Astrocyte (in vitro differentiated cells and primary cell): ENCODE measurements at regions not wholly inside any gene's neighbourhood (a gene's known extent, or its start where the extent isn't known, plus 50 kb on each side); places are given as distances from the start of the nearest gene placed in this dataset.
"Not testable (repeated sequence)": the region's sequence is repeated elsewhere in the genome, so short reads cannot be mapped to it uniquely, and the experiment has no call there.

Experiments used
- DNase-seq: peaks from one replicate; pipeline ENCODE4 v3.0.0-alpha.2; 2010; ENCODE audit warnings: low read depth
- FAIRE-seq: peaks from 2 replicates; lab custom pipeline; 2011; peaks lifted over from hg19 to GRCh38; lab: Jason Lieb, UNC
- H2AFZ ChIP-seq: 2 replicates; pipeline ENCODE4 v1.6.0; 2012; ENCODE audit warnings: low read depth, low read length, inconsistent platforms
- H3K27ac ChIP-seq: 2 replicates; pipeline ENCODE4 v1.5.1; 2011; ENCODE audit warnings: low read depth, low read length, inconsistent platforms
- H3K27me3 ChIP-seq: 2 replicates; pipeline ENCODE4 v1.6.0; 2011; ENCODE audit warnings: low read length, inconsistent platforms; ENCODE audit not compliant: insufficient read depth
- H3K36me3 ChIP-seq: 2 replicates; pipeline ENCODE4 v1.5.1; 2011; ENCODE audit warnings: low read length, inconsistent platforms; ENCODE audit not compliant: insufficient read depth
- H3K4me1 ChIP-seq: 2 replicates; pipeline ENCODE4 v1.5.1; 2011; ENCODE audit warnings: low read length, inconsistent platforms; ENCODE audit not compliant: insufficient read depth
- H3K4me2 ChIP-seq: 2 replicates; pipeline ENCODE4 v1.6.0; 2012; ENCODE audit warnings: low read length, inconsistent platforms
- H3K4me3 ChIP-seq: 2 replicates; pipeline ENCODE4 v1.5.1; 2011; ENCODE audit warnings: low read depth, mild to moderate bottlenecking, low read length, inconsistent platforms; ENCODE audit not compliant: insufficient read depth
- H3K79me2 ChIP-seq: 2 replicates; pipeline ENCODE4 v1.6.0; 2012; ENCODE audit warnings: mild to moderate bottlenecking, low read length, inconsistent platforms; ENCODE audit not compliant: insufficient read depth
- H3K9ac ChIP-seq: 2 replicates; pipeline ENCODE4 v1.6.0; 2012; ENCODE audit warnings: mild to moderate bottlenecking, low read length, inconsistent platforms
- H3K9me3 ChIP-seq: 2 replicates; pipeline ENCODE4 v1.5.1; 2012; ENCODE audit warnings: low read depth, mild to moderate bottlenecking, low read length, inconsistent platforms; ENCODE audit not compliant: insufficient read depth
- H4K20me1 ChIP-seq: 2 replicates; pipeline ENCODE4 v1.6.0; 2012; ENCODE audit warnings: low read length, inconsistent platforms; ENCODE audit not compliant: insufficient read depth
- H3K27ac Mint-ChIP-seq: one replicate; pipeline ENCODE4 v1.8.0; 2021; ENCODE audit warnings: mild to moderate bottlenecking, mixed read lengths; ENCODE audit not compliant: unreplicated experiment
- H3K27me3 Mint-ChIP-seq: one replicate; pipeline ENCODE4 v1.8.0; 2021; ENCODE audit warnings: low read depth, mixed read lengths; ENCODE audit not compliant: unreplicated experiment
- H3K36me3 Mint-ChIP-seq: one replicate; pipeline ENCODE4 v1.8.0; 2021; ENCODE audit warnings: low read depth, mixed read lengths; ENCODE audit not compliant: unreplicated experiment
- H3K4me1 Mint-ChIP-seq: one replicate; pipeline ENCODE4 v1.8.0; 2021; ENCODE audit warnings: low read depth, mixed read lengths; ENCODE audit not compliant: unreplicated experiment
- H3K4me3 Mint-ChIP-seq: one replicate; pipeline ENCODE4 v1.8.0; 2021; ENCODE audit warnings: mild to moderate bottlenecking, moderate library complexity, mixed read lengths; ENCODE audit not compliant: unreplicated experiment
- H3K9me3 Mint-ChIP-seq: one replicate; pipeline ENCODE4 v1.8.0; 2021; ENCODE audit warnings: mild to moderate bottlenecking, mixed read lengths; ENCODE audit not compliant: unreplicated experiment
- CTCF ChIP-seq: IDR thresholded peaks from 2 replicates; pipeline ENCODE4 v1.5.1; 2011; ENCODE audit warnings: low read depth, mild to moderate bottlenecking, inconsistent platforms, low read length, moderate library complexity; ENCODE audit not compliant: insufficient read depth
- EZH2 ChIP-seq: IDR thresholded peaks from 2 replicates; pipeline ENCODE4 v1.6.1; 2012; ENCODE audit warnings: mild to moderate bottlenecking, low read length, inconsistent platforms; ENCODE audit not compliant: insufficient read depth

DNA sequence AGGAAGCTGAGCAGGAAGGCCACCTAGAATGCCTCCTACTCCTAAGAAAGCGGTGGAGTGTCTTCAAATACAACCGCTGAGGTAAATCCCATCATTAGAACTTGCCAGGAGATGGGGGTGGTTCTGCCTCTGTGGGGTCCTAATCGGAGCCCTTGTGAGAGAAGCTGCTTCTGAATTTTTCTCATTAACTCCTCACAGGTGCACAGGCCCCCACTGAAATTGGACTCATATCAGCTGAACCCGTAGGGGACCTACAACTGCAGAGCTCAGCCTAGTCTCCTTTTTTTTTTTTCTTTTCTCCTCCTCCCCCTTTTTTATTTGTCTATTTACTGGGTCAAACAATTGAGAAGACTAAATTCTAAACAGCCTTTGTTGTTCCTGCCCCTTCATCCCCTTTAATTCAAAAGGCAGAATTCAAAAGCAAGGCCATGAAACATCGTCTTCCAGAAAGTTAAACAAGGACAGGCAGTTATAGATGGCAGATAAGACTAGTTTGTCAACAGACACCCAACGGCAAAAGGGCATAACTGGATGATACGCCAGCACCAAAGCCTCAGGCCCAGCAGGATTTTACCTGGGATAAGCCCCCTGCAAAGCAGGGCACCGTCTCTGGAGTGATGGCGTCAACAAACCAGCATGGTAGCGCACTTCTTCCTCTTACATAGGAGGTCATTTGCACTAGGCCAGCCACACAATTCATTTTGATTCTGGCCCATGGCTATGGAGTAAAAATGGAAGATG, 213.7 kb upstream of the HES1 start:
- H3K36me3 ChIP-seq, result no peaks in the 10 kb centered on the region
- TF ChIP-seq CTCF (no peak), EZH2 (no peak)
- Mint-ChIP-seq H3K4me1 (no peaks in the 10 kb centered on the region), H3K27me3 (peaks cover 61% of the 10 kb centered on the region), H3K4me3 (no peak overlapping the region), H3K9me3 (peaks cover 40% of the 10 kb centered on the region), H3K27ac (no peak overlapping the region), H3K36me3 (peaks cover 2% of the 10 kb centered on the region)
- peaks cover 12% of the 10 kb centered on the region for H3K9me3 ChIP-seq
- no peaks in the 10 kb centered on the region for H3K79me2 ChIP-seq
- DNase-seq, result no peak
- peaks cover 15% of the 10 kb centered on the region for H3K27me3 ChIP-seq
- H2AFZ ChIP-seq, result no peak overlapping the region
- H3K4me1 ChIP-seq, result no peaks in the 10 kb centered on the region
- FAIRE-seq, result no peak
- H3K27ac ChIP-seq, result no peak overlapping the region
- no peak overlapping the region for H3K4me3 ChIP-seq
- H4K20me1 ChIP-seq, result no peaks in the 10 kb centered on the region
- H3K9ac ChIP-seq, result no peak overlapping the region
- no peak overlapping the region for H3K4me2 ChIP-seq

DNA sequence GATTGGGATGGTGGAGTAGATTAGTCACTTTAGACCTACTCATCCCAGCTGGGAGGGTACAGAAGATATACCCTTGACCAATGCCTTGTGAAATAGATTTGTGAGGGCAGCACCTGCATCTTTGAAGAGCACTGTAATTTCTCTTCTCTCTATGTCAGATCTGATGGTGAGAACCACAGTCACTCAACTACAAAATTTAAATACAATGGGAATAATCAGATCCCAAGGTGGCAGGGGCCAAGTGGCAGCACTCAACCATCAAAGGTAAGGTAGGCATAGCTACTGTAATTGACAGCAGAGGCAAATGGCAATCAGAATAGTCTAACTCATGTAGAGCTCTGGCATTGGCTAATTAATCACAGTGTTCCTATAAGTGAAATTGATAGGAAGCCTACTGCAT, 212.0 kb upstream of the HES1 start:
- not testable (repeated sequence) for H2AFZ ChIP-seq, H3K4me3 Mint-ChIP-seq, H3K36me3 Mint-ChIP-seq, H3K27ac ChIP-seq, DNase-seq, H3K4me3 ChIP-seq, H3K79me2 ChIP-seq, H3K4me1 ChIP-seq, FAIRE-seq, H3K27ac Mint-ChIP-seq, H3K9ac ChIP-seq, H3K4me2 ChIP-seq, H3K27me3 ChIP-seq, H3K36me3 ChIP-seq, H3K4me1 Mint-ChIP-seq, H4K20me1 ChIP-seq
- H3K9me3 Mint-ChIP-seq, result peaks cover 40% of the 10 kb centered on the region
- peaks cover 64% of the 10 kb centered on the region for H3K27me3 Mint-ChIP-seq
- H3K9me3 ChIP-seq, result peaks cover 12% of the 10 kb centered on the region

DNA sequence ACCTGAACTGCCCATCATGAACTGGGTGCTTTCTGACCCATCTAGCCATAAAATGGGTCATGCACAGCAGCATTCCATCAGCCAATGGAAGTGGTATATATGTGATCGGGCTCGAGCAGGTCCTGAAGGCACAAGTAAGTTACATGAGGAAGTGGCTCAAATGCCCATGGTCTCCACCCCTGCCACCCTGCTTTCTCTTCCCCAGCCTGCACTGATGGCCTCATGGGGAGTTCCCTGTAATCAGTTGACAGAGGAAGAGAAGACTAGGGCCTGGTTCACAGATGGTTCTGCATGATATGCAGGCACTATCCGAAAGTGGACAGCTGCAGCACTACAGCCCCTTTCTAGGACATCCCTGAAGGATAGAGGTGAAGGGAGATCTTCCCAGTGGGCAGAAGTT, 209.9 kb upstream of the HES1 start:
- not testable (repeated sequence) for H3K36me3 Mint-ChIP-seq, H4K20me1 ChIP-seq, H3K4me1 Mint-ChIP-seq, H3K4me2 ChIP-seq, FAIRE-seq, H3K27me3 ChIP-seq, H3K9ac ChIP-seq, DNase-seq, H3K4me3 Mint-ChIP-seq, H2AFZ ChIP-seq, H3K36me3 ChIP-seq, H3K4me3 ChIP-seq, H3K27ac ChIP-seq, H3K79me2 ChIP-seq, H3K27ac Mint-ChIP-seq, H3K4me1 ChIP-seq
- peaks cover 12% of the 10 kb centered on the region for H3K9me3 ChIP-seq
- Mint-ChIP-seq H3K27me3 (peaks cover 59% of the 10 kb centered on the region), H3K9me3 (peaks cover 35% of the 10 kb centered on the region)

- H3K9ac ChIP-seq, H3K4me3 ChIP-seq, H2AFZ ChIP-seq, H3K4me3 Mint-ChIP-seq, H3K79me2 ChIP-seq, H3K36me3 Mint-ChIP-seq, DNase-seq, H3K4me1 Mint-ChIP-seq, H3K4me1 ChIP-seq, H3K36me3 ChIP-seq, H3K4me2 ChIP-seq, H3K9me3 ChIP-seq, H3K27me3 ChIP-seq, H3K27ac Mint-ChIP-seq, H3K27ac ChIP-seq, H4K20me1 ChIP-seq, FAIRE-seq: not testable (repeated sequence)
- Mint-ChIP-seq H3K9me3 (peaks cover 28% of the 10 kb centered on the region), H3K27me3 (peaks cover 49% of the 10 kb centered on the region)
These were observed 208.3 kb upstream of the HES1 start for GRCh38 chr3:193927413-193928206.
